ENCODE measurements at regions not wholly inside any gene's neighbourhood (a gene's known extent, or its start where the extent isn't known, plus 50 kb on each side); places are given as distances from the start of the nearest gene placed in this dataset.

GRCh38 chr1:195899762-195900352 lies 708.4 kb downstream of the KCNT2 start:
- H3K4me1 ChIP-seq = no peaks in the 10 kb centered on the region
- H3K9me3 ChIP-seq = no peaks in the 10 kb centered on the region
- in situ Hi-C loops (cut with MboI; ENCODE audit: low sequenced_read_pairs in 4 of 4) (no loop called here), intact Hi-C loops (cut with DNase I; ENCODE audit: low total_unique reads) (no loop called here)
- H3K36me3 ChIP-seq = no peaks in the 10 kb centered on the region
- H3K27me3 ChIP-seq = no peaks in the 10 kb centered on the region
- no peak overlapping the region for H3K27ac ChIP-seq
- no peak for ATAC-seq
- TF ChIP-seq, protein P1, sequence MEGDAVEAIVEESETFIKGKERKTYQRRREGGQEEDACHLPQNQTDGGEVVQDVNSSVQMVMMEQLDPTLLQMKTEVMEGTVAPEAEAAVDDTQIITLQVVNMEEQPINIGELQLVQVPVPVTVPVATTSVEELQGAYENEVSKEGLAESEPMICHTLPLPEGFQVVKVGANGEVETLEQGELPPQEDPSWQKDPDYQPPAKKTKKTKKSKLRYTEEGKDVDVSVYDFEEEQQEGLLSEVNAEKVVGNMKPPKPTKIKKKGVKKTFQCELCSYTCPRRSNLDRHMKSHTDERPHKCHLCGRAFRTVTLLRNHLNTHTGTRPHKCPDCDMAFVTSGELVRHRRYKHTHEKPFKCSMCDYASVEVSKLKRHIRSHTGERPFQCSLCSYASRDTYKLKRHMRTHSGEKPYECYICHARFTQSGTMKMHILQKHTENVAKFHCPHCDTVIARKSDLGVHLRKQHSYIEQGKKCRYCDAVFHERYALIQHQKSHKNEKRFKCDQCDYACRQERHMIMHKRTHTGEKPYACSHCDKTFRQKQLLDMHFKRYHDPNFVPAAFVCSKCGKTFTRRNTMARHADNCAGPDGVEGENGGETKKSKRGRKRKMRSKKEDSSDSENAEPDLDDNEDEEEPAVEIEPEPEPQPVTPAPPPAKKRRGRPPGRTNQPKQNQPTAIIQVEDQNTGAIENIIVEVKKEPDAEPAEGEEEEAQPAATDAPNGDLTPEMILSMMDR (IDR thresholded peaks at IDR 0.05 in 4 of 5, conservative IDR thresholded peaks at IDR 0.05 in 1 of 5) = no peak
- TF ChIP-seq POLR2A (IDR thresholded peaks at IDR 0.05) = no peak
- DNase-seq = no peak
- no peak overlapping the region for H3K4me3 ChIP-seq

DNA sequence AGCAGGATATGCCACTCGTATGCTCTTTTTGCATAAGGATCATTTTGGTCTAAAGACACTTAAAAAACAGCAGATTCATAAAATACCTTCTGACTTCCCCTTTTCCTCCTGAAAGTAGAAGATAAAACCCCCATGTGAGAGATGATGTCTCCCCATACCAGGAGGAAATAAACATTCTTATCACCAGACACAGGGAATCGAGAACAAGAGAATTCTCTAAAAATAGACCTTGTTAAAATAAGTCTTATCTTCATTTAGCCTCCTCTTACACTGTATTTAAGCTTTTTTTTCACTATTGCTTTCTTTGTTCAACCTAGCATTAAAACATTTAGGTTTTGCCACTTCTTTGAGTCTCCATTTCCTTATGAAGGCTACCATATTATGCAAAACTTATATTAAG lies 709.3 kb downstream of the KCNT2 start:
- Histone ChIP-seq H3K4me1 (no peaks in the 10 kb centered on the region), H3K27me3 (no peaks in the 10 kb centered on the region), H3K36me3 (no peaks in the 10 kb centered on the region), H3K9me3 (no peaks in the 10 kb centered on the region), H3K27ac (no peak overlapping the region), H3K4me3 (no peak overlapping the region)
- TF ChIP-seq POLR2A (IDR thresholded peaks at IDR 0.05) = no peak
- TF ChIP-seq, protein P1 (IDR thresholded peaks at IDR 0.05 in 4 of 5, conservative IDR thresholded peaks at IDR 0.05 in 1 of 5) = no peak
- ATAC-seq (no peak), DNase-seq (no peak)
- in situ Hi-C loops (cut with MboI; ENCODE audit: low sequenced_read_pairs in 4 of 4) (no loop called here), intact Hi-C loops (cut with DNase I; ENCODE audit: low total_unique reads) (no loop called here)

GRCh38 chr1:195898373-195898772 lies 709.9 kb downstream of the KCNT2 start:
- no peak for TF ChIP-seq POLR2A (IDR thresholded peaks at IDR 0.05)
- TF ChIP-seq, protein P1 (IDR thresholded peaks at IDR 0.05 in 4 of 5, conservative IDR thresholded peaks at IDR 0.05 in 1 of 5) = no peak
- intact Hi-C loops (cut with DNase I; ENCODE audit: low total_unique reads) = no loop called here
- in situ Hi-C loops (cut with MboI; ENCODE audit: low sequenced_read_pairs in 4 of 4) = no loop called here
- Histone ChIP-seq H3K27ac (no peak overlapping the region), H3K36me3 (no peaks in the 10 kb centered on the region), H3K4me1 (no peaks in the 10 kb centered on the region), H3K9me3 (no peaks in the 10 kb centered on the region), H3K4me3 (no peak overlapping the region), H3K27me3 (no peaks in the 10 kb centered on the region)
- no peak for ATAC-seq
- DNase-seq = no peak

GRCh38 chr1:195897076-195897475 lies 711.2 kb downstream of the KCNT2 start:
- intact Hi-C loops (cut with DNase I; ENCODE audit: low total_unique reads) = no loop called here

More at GRCh38 chr1:195897076-195897475, 711.2 kb downstream of the KCNT2 start:
- Histone ChIP-seq H3K4me3 (no peak overlapping the region), H3K9me3 (no peaks in the 10 kb centered on the region), H3K27me3 (no peaks in the 10 kb centered on the region), H3K4me1 (no peaks in the 10 kb centered on the region), H3K36me3 (no peaks in the 10 kb centered on the region), H3K27ac (no peak overlapping the region)
- TF ChIP-seq, protein P1 (IDR thresholded peaks at IDR 0.05 in 4 of 5, conservative IDR thresholded peaks at IDR 0.05 in 1 of 5) = no peak
- DNase-seq = no peak
- in situ Hi-C loops (cut with MboI; ENCODE audit: low sequenced_read_pairs in 4 of 4) = no loop called here
- no peak for ATAC-seq
